MM.1S (cell line): ENCODE measurements at regions not wholly inside any gene's neighbourhood (a gene's known extent, or its start where the extent isn't known, plus 50 kb on each side); places are given as distances from the start of the nearest gene placed in this dataset.
"Not testable (repeated sequence)": the region's sequence is repeated elsewhere in the genome, so short reads cannot be mapped to it uniquely, and the experiment has no call there.

Experiments
- DNase-seq: peaks from one replicate; pipeline ENCODE4 v3.0.0-alpha.2; 2015
- H2AFZ ChIP-seq: fragments of 300-600 bp; sonication (generic); 2 replicates; pipeline ENCODE4 v1.6.0; 2016; ENCODE audit warnings: antibody characterized with exemption, low read length
- H3F3A ChIP-seq: fragments of 300-600 bp; sonication (generic); 2 replicates; pipeline ENCODE4 v1.6.1; 2016; ENCODE audit warnings: mild to moderate bottlenecking, antibody characterized with exemption, low read length, moderate library complexity, mixed read lengths; ENCODE audit not compliant: insufficient read depth
- H3K27ac ChIP-seq: fragments of 300-600 bp; sonication (generic); 2 replicates; pipeline ENCODE4 v1.5.1; 2016; ENCODE audit warnings: mild to moderate bottlenecking, low read length
- H3K27me3 ChIP-seq: fragments of 300-600 bp; sonication (generic); replicated peaks from 2 replicates; pipeline ENCODE4 v1.6.0; 2016; ENCODE audit warnings: low read length; ENCODE audit not compliant: insufficient read depth
- H3K36me3 ChIP-seq: fragments of 300-600 bp; sonication (generic); replicated peaks from 2 replicates; pipeline ENCODE4 v1.6.1; 2016; ENCODE audit warnings: mild to moderate bottlenecking, low read length, mixed read lengths; ENCODE audit not compliant: insufficient read depth
- H3K4me1 ChIP-seq: fragments of 300-600 bp; sonication (generic); 2 replicates; pipeline ENCODE4 v1.6.1; 2016; ENCODE audit warnings: low read length, mixed read lengths
- H3K4me2 ChIP-seq: fragments of 300-600 bp; sonication (generic); 2 replicates; pipeline ENCODE4 v1.6.0; 2016; ENCODE audit warnings: low read depth, low read length
- H3K4me3 ChIP-seq: fragments of 300-600 bp; sonication (generic); 2 replicates; pipeline ENCODE4 v1.5.1; 2016; ENCODE audit warnings: low read length, mixed read lengths
- H3K79me2 ChIP-seq: fragments of 300-600 bp; sonication (generic); 2 replicates; pipeline ENCODE4 v1.6.1; 2016; ENCODE audit warnings: mixed run types, low read length, mixed read lengths
- H3K9ac ChIP-seq: fragments of 300-600 bp; sonication (generic); 2 replicates; pipeline ENCODE4 v1.6.1; 2016; ENCODE audit warnings: low read length, mixed read lengths
- H3K9me2 ChIP-seq: fragments of 300-600 bp; sonication (generic); replicated peaks from 2 replicates; pipeline ENCODE4 v1.6.1; 2016; ENCODE audit warnings: mild to moderate bottlenecking, low read length, mixed read lengths; ENCODE audit not compliant: insufficient read depth
- H3K9me3 ChIP-seq: fragments of 300-600 bp; sonication (generic); replicated peaks from 2 replicates; pipeline ENCODE4 v1.6.1; 2016; ENCODE audit warnings: mild to moderate bottlenecking, low read length, mixed read lengths; ENCODE audit not compliant: insufficient read depth
- H4K20me1 ChIP-seq: fragments of 300-600 bp; sonication (generic); 2 replicates; pipeline ENCODE4 v1.6.1; 2016; ENCODE audit warnings: mild to moderate bottlenecking, low read length, moderate library complexity, mixed read lengths; ENCODE audit not compliant: insufficient read depth
- CTCF ChIP-seq: fragments of 300-600 bp; sonication (generic); IDR thresholded peaks from 2 replicates; pipeline ENCODE4 v1.5.1; 2016; ENCODE audit warnings: antibody characterized with exemption, low read length, mixed read lengths
- EZH2 ChIP-seq: fragments of 300-600 bp; sonication (generic); optimal IDR thresholded peaks from 2 replicates; pipeline ENCODE3; 2017; ENCODE audit warnings: low read depth, mild to moderate bottlenecking, antibody characterized with exemption, low read length, mixed read lengths
- EZH2phosphoT487 ChIP-seq: fragments of 300-600 bp; sonication (generic); IDR thresholded peaks from 2 replicates; pipeline ENCODE4 v1.6.1; 2018; ENCODE audit warnings: antibody characterized with exemption, low read length

- Histone ChIP-seq H3K27me3 (peaks cover 49% of the 10 kb centered on the region), H3K4me2 (peak overlapping the region; percentile 7; the same call in 1 of the 2 replicates), H2AFZ (peak overlapping the region; percentile 62)
- H3K9ac ChIP-seq, H3K27ac ChIP-seq, H4K20me1 ChIP-seq, H3K4me1 ChIP-seq, H3K4me3 ChIP-seq, H3K9me2 ChIP-seq, H3F3A ChIP-seq, H3K79me2 ChIP-seq, H3K36me3 ChIP-seq, H3K9me3 ChIP-seq: not testable (repeated sequence)
- peak; percentile 50 for DNase-seq
Measured at GRCh38 chr19:13672480-13673175, 91.7 kb upstream of the MRI1 start.

- Histone ChIP-seq H3K36me3 (no peaks in the 10 kb centered on the region), H3K27me3 (peaks cover 56% of the 10 kb centered on the region), H3K9ac (no peak overlapping the region), H2AFZ (no peak overlapping the region), H3K9me2 (no peaks in the 10 kb centered on the region), H3K4me2 (no peak overlapping the region), H3K27ac (no peak overlapping the region), H3K4me3 (no peak overlapping the region), H3K4me1 (no peaks in the 10 kb centered on the region), H3K79me2 (no peaks in the 10 kb centered on the region), H3F3A (no peaks in the 10 kb centered on the region), H4K20me1 (no peaks in the 10 kb centered on the region), H3K9me3 (no peaks in the 10 kb centered on the region)
- no peak for DNase-seq
- TF ChIP-seq EZH2: no peak
- TF ChIP-seq EZH2phosphoT487: no peak
- TF ChIP-seq CTCF: no peak
Measured at GRCh38 chr19:13670846-13671245, 93.5 kb upstream of the MRI1 start.

- DNase-seq: no peak
- no peaks in the 10 kb centered on the region for H3K36me3 ChIP-seq
- no peaks in the 10 kb centered on the region for H4K20me1 ChIP-seq
- H3K27ac ChIP-seq: no peak overlapping the region
- H3K9me3 ChIP-seq: no peaks in the 10 kb centered on the region
- H3K4me2 ChIP-seq: no peak overlapping the region
- no peak overlapping the region for H2AFZ ChIP-seq
- H3K27me3 ChIP-seq: peaks cover 63% of the 10 kb centered on the region
- TF ChIP-seq CTCF (no peak), EZH2 (no peak), EZH2phosphoT487 (no peak)
- no peak overlapping the region for H3K4me3 ChIP-seq
- H3K9ac ChIP-seq: no peak overlapping the region
- H3K79me2 ChIP-seq: no peaks in the 10 kb centered on the region
- H3F3A ChIP-seq: no peaks in the 10 kb centered on the region
- H3K4me1 ChIP-seq: no peaks in the 10 kb centered on the region
- H3K9me2 ChIP-seq: no peaks in the 10 kb centered on the region
Measured at GRCh38 chr19:13669780-13670355, 94.5 kb upstream of the MRI1 start.

GRCh38 chr19:13668964-13669363, 95.4 kb upstream of the MRI1 start:
- TF ChIP-seq EZH2: no peak
- TF ChIP-seq EZH2phosphoT487: no peak
- TF ChIP-seq CTCF: no peak
- no peak overlapping the region for H3K4me3 ChIP-seq
- no peaks in the 10 kb centered on the region for H3K79me2 ChIP-seq
- DNase-seq: no peak
- H3K4me1 ChIP-seq: no peaks in the 10 kb centered on the region
- no peaks in the 10 kb centered on the region for H3K9me2 ChIP-seq
- H3K36me3 ChIP-seq: no peaks in the 10 kb centered on the region
- H3K9ac ChIP-seq: no peak overlapping the region
- H3K9me3 ChIP-seq: no peaks in the 10 kb centered on the region
- H3F3A ChIP-seq: no peaks in the 10 kb centered on the region
- H3K27ac ChIP-seq: no peak overlapping the region
- H3K27me3 ChIP-seq: peaks cover 63% of the 10 kb centered on the region
- H3K4me2 ChIP-seq: no peak overlapping the region
- H4K20me1 ChIP-seq: no peaks in the 10 kb centered on the region
- H2AFZ ChIP-seq: no peak overlapping the region
